GM21717 (cell line): ENCODE measurements at regions not wholly inside any gene's neighbourhood (a gene's known extent, or its start where the extent isn't known, plus 50 kb on each side); places are given as distances from the start of the nearest gene placed in this dataset.
"Not testable (repeated sequence)": the region's sequence is repeated elsewhere in the genome, so short reads cannot be mapped to it uniquely, and the experiment has no call there.

ENCODE experiments used
- ATAC-seq: cut with Tn5 transposase; IDR thresholded peaks from one replicate; pipeline ENCODE4 v1.9.1; 2021; ENCODE audit warnings: mild to moderate bottlenecking, moderate library complexity; ENCODE audit not compliant: unreplicated experiment

- no peak for ATAC-seq
Observed at GRCh38 chr4:123667496-123667895, 270.9 kb downstream of the SPRY1 start.

- ATAC-seq = no peak
Observed at GRCh38 chr4:123667991-123668390, 271.4 kb downstream of the SPRY1 start.

- peak; percentile 98 for ATAC-seq
Observed at GRCh38 chr4:123671636-123672404, 275.2 kb downstream of the SPRY1 start.

- no peak for ATAC-seq
Observed at GRCh38 chr4:123672987-123673386, 276.4 kb downstream of the SPRY1 start.

- ATAC-seq = no peak
Observed at GRCh38 chr4:123673971-123674370, 277.4 kb downstream of the SPRY1 start.

- ATAC-seq = no peak
Observed at GRCh38 chr4:123674762-123675465, 278.3 kb downstream of the SPRY1 start.

GRCh38 chr4:123675567-123675966 lies 279.0 kb downstream of the SPRY1 start:
- no peak for ATAC-seq

- ATAC-seq = no peak
Observed at GRCh38 chr4:123676071-123676889, 279.7 kb downstream of the SPRY1 start.

- ATAC-seq = no peak
Observed at GRCh38 chr4:123676890-123677229, 280.3 kb downstream of the SPRY1 start.

- no peak for ATAC-seq
Observed at GRCh38 chr4:123682931-123683330, 286.3 kb downstream of the SPRY1 start.

- not testable (repeated sequence) for ATAC-seq
Observed at GRCh38 chr4:123684937-123685336, 288.3 kb downstream of the SPRY1 start.

- ATAC-seq = not testable (repeated sequence)
Observed at GRCh38 chr4:123695531-123695930, 298.9 kb downstream of the SPRY1 start.

- ATAC-seq = no peak
Observed at GRCh38 chr4:123696687-123697086, 300.1 kb downstream of the SPRY1 start.

- ATAC-seq = no peak
Observed at GRCh38 chr4:123698556-123698955, 302.0 kb downstream of the SPRY1 start.

- no peak for ATAC-seq
Observed at GRCh38 chr4:123699880-123700771, 303.5 kb downstream of the SPRY1 start.

- no peak for ATAC-seq
Observed at GRCh38 chr4:123701131-123701575, 304.6 kb downstream of the SPRY1 start.

- no peak for ATAC-seq
Observed at GRCh38 chr4:123705419-123705818, 308.8 kb downstream of the SPRY1 start.

GRCh38 chr4:123706973-123707372 lies 310.4 kb downstream of the SPRY1 start:
- ATAC-seq = no peak

GRCh38 chr4:123708902-123709301 lies 312.3 kb downstream of the SPRY1 start:
- ATAC-seq = no peak

GRCh38 chr4:123709336-123709735 lies 312.7 kb downstream of the SPRY1 start:
- no peak for ATAC-seq
